ENCODE measurements at regions not wholly inside any gene's neighbourhood (a gene's known extent, or its start where the extent isn't known, plus 50 kb on each side); places are given as distances from the start of the nearest gene placed in this dataset.

DNA sequence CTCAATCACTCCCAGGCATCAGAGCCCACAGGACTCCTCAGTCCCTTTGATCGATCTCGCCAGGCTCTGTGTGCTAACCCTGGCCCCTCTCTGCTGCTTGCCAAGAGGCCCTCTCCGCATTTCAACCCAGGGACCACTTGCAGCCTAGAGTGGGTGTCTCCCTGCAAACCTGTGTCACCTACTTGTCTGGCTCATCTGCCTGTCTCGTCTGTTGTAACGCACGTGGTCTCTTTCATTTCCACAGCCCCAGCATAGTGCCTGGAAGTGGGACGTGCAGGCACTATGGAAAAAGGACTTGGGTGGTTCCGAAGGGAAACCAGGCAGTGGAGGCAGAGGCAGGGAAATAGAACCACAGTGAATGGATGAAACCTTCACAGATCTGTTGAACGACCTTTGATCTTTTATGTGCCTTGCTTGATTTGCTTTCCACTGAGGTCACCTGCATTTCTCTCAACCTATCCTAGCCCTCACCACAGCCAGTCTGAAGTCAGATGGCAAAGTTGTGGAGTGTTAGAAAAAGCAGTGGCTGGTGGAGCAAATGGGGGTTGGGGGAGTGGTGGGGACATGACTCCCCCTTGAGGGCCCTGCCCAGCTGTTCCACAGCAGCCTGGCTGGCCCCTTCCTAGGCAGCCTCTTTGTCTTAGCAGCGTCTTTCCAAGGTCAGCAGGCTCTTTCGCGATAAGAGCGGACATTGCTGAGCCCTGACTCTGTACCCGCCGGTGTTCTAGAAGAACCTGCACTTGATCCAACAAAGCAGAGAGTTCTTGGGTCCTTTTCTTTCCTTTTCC lies 55.8 kb upstream of the TAGAP start:
- ATAC-seq (ENCODE audit: insufficient number of reproducible peaks, low FRiP score, low read depth): no peak
- TF ChIP-seq, protein P1, sequence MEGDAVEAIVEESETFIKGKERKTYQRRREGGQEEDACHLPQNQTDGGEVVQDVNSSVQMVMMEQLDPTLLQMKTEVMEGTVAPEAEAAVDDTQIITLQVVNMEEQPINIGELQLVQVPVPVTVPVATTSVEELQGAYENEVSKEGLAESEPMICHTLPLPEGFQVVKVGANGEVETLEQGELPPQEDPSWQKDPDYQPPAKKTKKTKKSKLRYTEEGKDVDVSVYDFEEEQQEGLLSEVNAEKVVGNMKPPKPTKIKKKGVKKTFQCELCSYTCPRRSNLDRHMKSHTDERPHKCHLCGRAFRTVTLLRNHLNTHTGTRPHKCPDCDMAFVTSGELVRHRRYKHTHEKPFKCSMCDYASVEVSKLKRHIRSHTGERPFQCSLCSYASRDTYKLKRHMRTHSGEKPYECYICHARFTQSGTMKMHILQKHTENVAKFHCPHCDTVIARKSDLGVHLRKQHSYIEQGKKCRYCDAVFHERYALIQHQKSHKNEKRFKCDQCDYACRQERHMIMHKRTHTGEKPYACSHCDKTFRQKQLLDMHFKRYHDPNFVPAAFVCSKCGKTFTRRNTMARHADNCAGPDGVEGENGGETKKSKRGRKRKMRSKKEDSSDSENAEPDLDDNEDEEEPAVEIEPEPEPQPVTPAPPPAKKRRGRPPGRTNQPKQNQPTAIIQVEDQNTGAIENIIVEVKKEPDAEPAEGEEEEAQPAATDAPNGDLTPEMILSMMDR (IDR thresholded peaks at IDR 0.05): no peak
- no peaks in the 10 kb centered on the region for H3K4me1 ChIP-seq (ENCODE audit: control insufficient read depth in 1 of 2, low read depth in 2 of 2)
- H3K9me3 ChIP-seq: no peaks in the 10 kb centered on the region
- no peak overlapping the region for H3K27ac ChIP-seq
- no peak overlapping the region for H3K4me3 ChIP-seq
- H3K36me3 ChIP-seq: no peaks in the 10 kb centered on the region
- no peak for DNase-seq (ENCODE audit: low spot score)
- H3K27me3 ChIP-seq (replicated peaks; ENCODE audit: insufficient read depth): no peaks in the 10 kb centered on the region

DNA sequence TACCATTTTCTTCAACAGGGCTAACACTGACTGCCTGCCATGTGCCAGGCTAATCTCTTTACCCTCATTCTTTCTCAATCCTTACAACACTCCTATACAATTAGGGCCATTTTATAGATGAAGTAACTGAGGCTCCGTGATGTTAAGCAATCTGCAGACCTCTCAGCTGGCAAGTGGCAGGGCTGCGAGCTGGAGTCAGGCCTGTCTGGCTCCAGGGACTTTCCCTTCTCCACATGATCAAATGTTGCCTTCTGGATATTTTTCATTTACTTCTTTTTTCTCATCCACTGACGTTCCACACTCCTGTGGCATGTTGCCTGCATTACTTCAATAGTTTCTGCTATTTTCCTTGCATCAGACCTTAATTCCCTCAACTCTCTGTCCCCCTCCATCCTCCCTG lies 55.2 kb upstream of the TAGAP start:
- no peak for ATAC-seq (ENCODE audit: insufficient number of reproducible peaks, low FRiP score, low read depth)
- Histone ChIP-seq H3K4me3 (no peak overlapping the region), H3K9me3 (no peaks in the 10 kb centered on the region), H3K27me3 (replicated peaks; ENCODE audit: insufficient read depth) (no peaks in the 10 kb centered on the region), H3K27ac (no peak overlapping the region), H3K36me3 (no peaks in the 10 kb centered on the region), H3K4me1 (ENCODE audit: control insufficient read depth in 1 of 2, low read depth in 2 of 2) (no peaks in the 10 kb centered on the region)
- TF ChIP-seq, protein P1 (IDR thresholded peaks at IDR 0.05): no peak
- DNase-seq (ENCODE audit: low spot score): no peak

DNA sequence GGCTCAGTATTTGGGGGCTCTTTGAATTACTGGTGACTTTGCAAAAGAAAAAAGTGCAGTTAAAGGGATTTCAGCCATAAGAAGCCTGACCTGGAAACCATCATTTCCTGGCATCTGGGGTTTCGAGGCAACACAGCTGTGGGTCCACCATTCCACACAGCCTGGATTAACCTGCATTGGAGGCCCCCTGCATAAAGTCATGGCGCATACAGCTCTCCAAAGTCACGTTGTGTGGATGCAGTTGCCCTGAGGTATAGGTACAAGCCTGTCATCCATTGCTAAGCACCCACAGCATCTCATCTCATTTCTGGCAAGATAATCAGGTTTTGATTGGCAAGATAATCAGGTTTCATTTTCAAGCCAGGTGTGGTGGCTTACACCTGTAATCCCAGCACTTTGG lies 54.5 kb upstream of the TAGAP start:
- no peak overlapping the region for H3K27ac ChIP-seq
- no peak for DNase-seq (ENCODE audit: low spot score)

DNA sequence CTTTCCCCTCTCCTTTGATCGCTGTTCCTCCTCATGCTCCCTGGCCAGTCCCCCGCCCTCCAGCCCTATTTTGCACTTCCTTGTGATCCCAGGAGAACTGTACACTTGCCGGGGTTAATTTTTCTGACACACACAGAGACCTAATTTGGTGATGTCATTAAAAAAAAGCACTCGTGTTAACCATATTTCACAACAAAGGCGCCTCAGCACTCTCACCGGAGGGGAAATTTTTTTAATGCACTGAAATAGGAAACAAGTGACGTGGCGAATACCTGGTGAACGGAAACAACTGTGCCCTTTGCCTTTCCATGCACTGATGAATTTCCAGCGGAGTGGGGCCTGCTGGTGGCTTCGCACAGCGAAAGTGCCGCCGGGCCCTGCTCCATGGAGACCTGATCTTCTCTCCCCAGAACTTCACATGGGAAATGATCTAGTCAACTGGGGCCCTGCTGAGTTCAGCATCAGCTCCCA lies 53.9 kb upstream of the TAGAP start:
- no peaks in the 10 kb centered on the region for H3K9me3 ChIP-seq
- no peak for ATAC-seq (ENCODE audit: insufficient number of reproducible peaks, low FRiP score, low read depth)
- H3K27me3 ChIP-seq (replicated peaks; ENCODE audit: insufficient read depth): no peaks in the 10 kb centered on the region

More for the DNA sequence above, 54.5 kb upstream of the TAGAP start:
- TF ChIP-seq, protein P1 (IDR thresholded peaks at IDR 0.05): no peak
- no peaks in the 10 kb centered on the region for H3K4me1 ChIP-seq (ENCODE audit: control insufficient read depth in 1 of 2, low read depth in 2 of 2)
- no peak overlapping the region for H3K4me3 ChIP-seq
- ATAC-seq (ENCODE audit: insufficient number of reproducible peaks, low FRiP score, low read depth): no peak
- H3K9me3 ChIP-seq: no peaks in the 10 kb centered on the region
- H3K27me3 ChIP-seq (replicated peaks; ENCODE audit: insufficient read depth): no peaks in the 10 kb centered on the region
- H3K36me3 ChIP-seq: no peaks in the 10 kb centered on the region

DNA sequence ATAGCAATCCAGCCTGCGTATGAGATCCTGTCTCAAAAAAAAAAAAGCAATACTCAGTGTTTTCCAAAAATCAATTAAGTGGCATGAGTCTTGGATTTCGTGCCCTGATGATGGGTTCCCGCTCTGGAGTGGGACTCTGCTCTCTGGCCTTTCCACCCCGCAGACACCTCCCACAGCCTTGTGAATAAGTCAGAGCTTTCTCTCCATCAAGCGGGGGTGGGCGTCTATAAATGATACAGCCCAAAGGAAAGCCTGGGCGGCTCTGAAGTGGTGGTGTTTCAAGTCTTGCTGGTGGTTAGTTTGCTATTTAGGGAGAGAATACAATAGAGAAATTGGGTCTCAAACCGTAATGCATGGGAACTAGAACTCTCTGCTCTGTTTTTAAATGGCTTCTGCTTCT lies 52.5 kb upstream of the TAGAP start:
- Histone ChIP-seq H3K27ac (no peak overlapping the region), H3K36me3 (no peaks in the 10 kb centered on the region), H3K9me3 (no peaks in the 10 kb centered on the region), H3K27me3 (replicated peaks; ENCODE audit: insufficient read depth) (no peaks in the 10 kb centered on the region), H3K4me3 (no peak overlapping the region), H3K4me1 (ENCODE audit: control insufficient read depth in 1 of 2, low read depth in 2 of 2) (no peaks in the 10 kb centered on the region)
- TF ChIP-seq, protein P1 (IDR thresholded peaks at IDR 0.05): no peak
- DNase-seq (ENCODE audit: low spot score) (no peak), ATAC-seq (ENCODE audit: insufficient number of reproducible peaks, low FRiP score, low read depth) (no peak)

More for the DNA sequence above, 53.9 kb upstream of the TAGAP start:
- no peak overlapping the region for H3K4me3 ChIP-seq
- H3K36me3 ChIP-seq: no peaks in the 10 kb centered on the region
- no peak for DNase-seq (ENCODE audit: low spot score)
- H3K4me1 ChIP-seq (ENCODE audit: control insufficient read depth in 1 of 2, low read depth in 2 of 2): no peaks in the 10 kb centered on the region
- TF ChIP-seq, protein P1 (IDR thresholded peaks at IDR 0.05): no peak
- H3K27ac ChIP-seq: no peak overlapping the region

Data from thoracic aorta (tissue), 2 donors.